H1 (cell line): ENCODE measurements at regions not wholly inside any gene's neighbourhood (a gene's known extent, or its start where the extent isn't known, plus 50 kb on each side); places are given as distances from the start of the nearest gene placed in this dataset.

Experiments used
- BACH1 ChIP-seq: IDR thresholded peaks from 2 replicates; pipeline ENCODE4 v1.6.1; 2012; ENCODE audit warnings: low read length, improper control_type of control experiment
- EP300 ChIP-seq, 2 experiments: IDR thresholded peaks; 1 replicate in 1 of 2; 2 replicates in 1 of 2; pipeline ENCODE4 v1.6.1; 2011 to 2012; ENCODE audit warnings: low read depth in 2 of 2, low read length in 2 of 2, mild to moderate bottlenecking in 2 of 2, borderline replicate concordance in 1 of 2, inconsistent platforms in 1 of 2, moderate library complexity in 1 of 2
- NANOG ChIP-seq: IDR thresholded peaks from 2 replicates; pipeline ENCODE4 v1.6.1; 2011; ENCODE audit warnings: low read length, low read depth, mild to moderate bottlenecking, inconsistent platforms; ENCODE audit not compliant: insufficient read depth, poor library complexity, severe bottlenecking
- SIRT6 ChIP-seq: IDR thresholded peaks from one replicate; pipeline ENCODE4 v1.7.1; 2012; ENCODE audit warnings: low read length, inconsistent platforms
- SRF ChIP-seq: IDR thresholded peaks from 2 replicates; pipeline ENCODE4 v1.6.1; 2011; ENCODE audit warnings: mild to moderate bottlenecking, low read depth, low read length, moderate library complexity
- TAF7 ChIP-seq: optimal IDR thresholded peaks from 2 replicates; pipeline ENCODE3; 2011; ENCODE audit warnings: low read depth, mild to moderate bottlenecking, inconsistent platforms, low read length, moderate library complexity, borderline replicate concordance

GRCh38 chr7:26100406-26101339 lies 51.3 kb upstream of the NFE2L3 start (continued):
- TF ChIP-seq EP300 (IDR thresholded peaks at IDR 0.05; ENCODE audit: borderline replicate concordance in 1 of 2, low read depth in 2 of 2, low read length in 2 of 2) (no peak), SRF (no peak), SIRT6 (no peak), BACH1 (no peak), NANOG (no peak), TAF7 (no peak)
